ENCODE measurements at regions not wholly inside any gene's neighbourhood (a gene's known extent, or its start where the extent isn't known, plus 50 kb on each side); places are given as distances from the start of the nearest gene placed in this dataset.

- Histone ChIP-seq H4K20me1 (ENCODE audit: low read depth) (no peaks in the 10 kb centered on the region), H3K4me3 (no peak overlapping the region), H3K27ac (no peak overlapping the region), H3K9ac (no peak overlapping the region), H3K36me3 (no peaks in the 10 kb centered on the region), H3F3A (ENCODE audit: low read depth) (no peaks in the 10 kb centered on the region), H2AFZ (replicated peaks) (no peak overlapping the region), H3K27me3 (no peaks in the 10 kb centered on the region), H3K4me2 (no peak overlapping the region), H3K9me3 (ENCODE audit: low read depth) (no peaks in the 10 kb centered on the region), H3K79me2 (ENCODE audit: low read depth) (no peaks in the 10 kb centered on the region), H3K4me1 (no peaks in the 10 kb centered on the region)
- H3K9me3 Mint-ChIP-seq = no peaks in the 10 kb centered on the region
- H3K27me3 Mint-ChIP-seq (ENCODE audit: insufficient read depth, low read depth) = no peaks in the 10 kb centered on the region
- no peaks in the 10 kb centered on the region for H3K36me3 Mint-ChIP-seq
- H3K4me3 Mint-ChIP-seq = no peak overlapping the region
- no peaks in the 10 kb centered on the region for H3K4me1 Mint-ChIP-seq
- no peak for DNase-seq (ENCODE audit: low spot score)
- H3K27ac Mint-ChIP-seq = no peak overlapping the region
- no peak for TF ChIP-seq EZH2phosphoT487 (IDR thresholded peaks at IDR 0.05)
- TF ChIP-seq CTCF (IDR thresholded peaks at IDR 0.05) = no peak
- no peak for TF ChIP-seq EZH2 (IDR thresholded peaks at IDR 0.05)
These were observed 74.9 kb upstream of the WDR75 start for GRCh38 chr2:189366349-189366748.

- Histone ChIP-seq H4K20me1 (ENCODE audit: low read depth) (no peaks in the 10 kb centered on the region), H3K27ac (no peak overlapping the region), H2AFZ (replicated peaks) (no peak overlapping the region), H3K27me3 (no peaks in the 10 kb centered on the region), H3K9me3 (ENCODE audit: low read depth) (no peaks in the 10 kb centered on the region), H3F3A (ENCODE audit: low read depth) (no peaks in the 10 kb centered on the region), H3K4me2 (no peak overlapping the region), H3K36me3 (no peaks in the 10 kb centered on the region), H3K4me3 (no peak overlapping the region), H3K79me2 (ENCODE audit: low read depth) (no peaks in the 10 kb centered on the region), H3K4me1 (no peaks in the 10 kb centered on the region), H3K9ac (no peak overlapping the region)
- Mint-ChIP-seq H3K9me3 (no peaks in the 10 kb centered on the region), H3K4me1 (no peaks in the 10 kb centered on the region), H3K4me3 (no peak overlapping the region), H3K36me3 (no peaks in the 10 kb centered on the region), H3K27me3 (ENCODE audit: insufficient read depth, low read depth) (no peaks in the 10 kb centered on the region), H3K27ac (no peak overlapping the region)
- no peak for TF ChIP-seq EZH2phosphoT487 (IDR thresholded peaks at IDR 0.05)
- DNase-seq (ENCODE audit: low spot score) = no peak
These were observed 73.9 kb upstream of the WDR75 start for GRCh38 chr2:189367343-189367742.

- Histone ChIP-seq H3K4me3 (no peak overlapping the region), H3K9me3 (ENCODE audit: low read depth) (no peaks in the 10 kb centered on the region), H3K27ac (no peak overlapping the region), H3K9ac (no peak overlapping the region), H3K4me2 (no peak overlapping the region), H3F3A (ENCODE audit: low read depth) (no peaks in the 10 kb centered on the region), H3K36me3 (no peaks in the 10 kb centered on the region), H3K79me2 (ENCODE audit: low read depth) (no peaks in the 10 kb centered on the region), H3K4me1 (no peaks in the 10 kb centered on the region), H4K20me1 (ENCODE audit: low read depth) (no peaks in the 10 kb centered on the region), H2AFZ (replicated peaks) (no peak overlapping the region), H3K27me3 (no peaks in the 10 kb centered on the region)
- no peaks in the 10 kb centered on the region for H3K36me3 Mint-ChIP-seq
- no peaks in the 10 kb centered on the region for H3K4me1 Mint-ChIP-seq
- DNase-seq (ENCODE audit: low spot score) = no peak
- TF ChIP-seq EZH2 (IDR thresholded peaks at IDR 0.05) (no peak), EZH2phosphoT487 (IDR thresholded peaks at IDR 0.05) (no peak), CTCF (IDR thresholded peaks at IDR 0.05) (no peak)
- H3K27ac Mint-ChIP-seq = no peak overlapping the region
- no peak overlapping the region for H3K4me3 Mint-ChIP-seq
- H3K9me3 Mint-ChIP-seq = no peaks in the 10 kb centered on the region
- no peaks in the 10 kb centered on the region for H3K27me3 Mint-ChIP-seq (ENCODE audit: insufficient read depth, low read depth)
These were observed 71.7 kb upstream of the WDR75 start for GRCh38 chr2:189369566-189369965.

- Mint-ChIP-seq H3K27me3 (ENCODE audit: insufficient read depth, low read depth) (no peaks in the 10 kb centered on the region), H3K4me1 (no peaks in the 10 kb centered on the region), H3K4me3 (no peak overlapping the region), H3K36me3 (no peaks in the 10 kb centered on the region), H3K27ac (no peak overlapping the region), H3K9me3 (no peaks in the 10 kb centered on the region)
- no peaks in the 10 kb centered on the region for H3F3A ChIP-seq (ENCODE audit: low read depth)
- H3K27me3 ChIP-seq = no peaks in the 10 kb centered on the region
- H4K20me1 ChIP-seq (ENCODE audit: low read depth) = no peaks in the 10 kb centered on the region
- H3K27ac ChIP-seq = no peak overlapping the region
- no peak overlapping the region for H3K4me2 ChIP-seq
- no peaks in the 10 kb centered on the region for H3K36me3 ChIP-seq
- no peaks in the 10 kb centered on the region for H3K9me3 ChIP-seq (ENCODE audit: low read depth)
- H3K4me3 ChIP-seq = no peak overlapping the region
- no peak overlapping the region for H3K9ac ChIP-seq
- DNase-seq (ENCODE audit: low spot score) = no peak
- H3K4me1 ChIP-seq = no peaks in the 10 kb centered on the region
- H2AFZ ChIP-seq (replicated peaks) = no peak overlapping the region
- H3K79me2 ChIP-seq (ENCODE audit: low read depth) = no peaks in the 10 kb centered on the region
- TF ChIP-seq EZH2 (IDR thresholded peaks at IDR 0.05) (no peak), CTCF (IDR thresholded peaks at IDR 0.05) (no peak), EZH2phosphoT487 (IDR thresholded peaks at IDR 0.05) (no peak)
These were observed 70.6 kb upstream of the WDR75 start for GRCh38 chr2:189370719-189371118.
